GM12875 (cell line): ENCODE measurements at regions not wholly inside any gene's neighbourhood (a gene's known extent, or its start where the extent isn't known, plus 50 kb on each side); places are given as distances from the start of the nearest gene placed in this dataset.
"Not testable (repeated sequence)": the region's sequence is repeated elsewhere in the genome, so short reads cannot be mapped to it uniquely, and the experiment has no call there.

Experiments
- H3K4me3 ChIP-seq: one replicate; pipeline ENCODE4 v1.5.1; 2011; ENCODE audit warnings: low read depth, low read length, control low read depth
- TF ChIP-seq, protein P1 (sequence below): IDR thresholded peaks from 2 replicates; pipeline ENCODE4 v1.5.1; 2011; ENCODE audit warnings: low read depth, mild to moderate bottlenecking, control low read depth, inconsistent platforms, low read length, moderate library complexity, borderline replicate concordance; ENCODE audit not compliant: insufficient read depth

DNA sequence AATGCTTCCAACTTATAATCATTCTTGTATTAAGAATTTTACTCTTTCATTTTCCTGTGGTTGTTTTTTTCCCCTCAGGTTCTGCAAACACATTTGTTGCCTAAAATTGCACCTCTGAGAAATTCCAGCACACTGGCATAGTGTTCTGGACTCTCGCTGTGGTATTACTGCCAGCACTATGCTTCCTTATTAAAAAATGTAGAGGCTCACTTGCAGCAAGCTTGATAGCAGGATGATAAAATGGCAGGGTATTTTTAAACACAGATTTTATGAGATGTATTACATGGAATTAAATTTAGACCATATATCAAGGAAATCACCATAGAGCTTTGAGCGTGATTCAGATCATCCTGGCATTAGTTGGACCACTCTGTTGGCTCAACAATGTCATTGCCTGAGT is 416.7 kb upstream of the AKR1E2 start:
- no peak overlapping the region for H3K4me3 ChIP-seq
- TF ChIP-seq, protein P1, sequence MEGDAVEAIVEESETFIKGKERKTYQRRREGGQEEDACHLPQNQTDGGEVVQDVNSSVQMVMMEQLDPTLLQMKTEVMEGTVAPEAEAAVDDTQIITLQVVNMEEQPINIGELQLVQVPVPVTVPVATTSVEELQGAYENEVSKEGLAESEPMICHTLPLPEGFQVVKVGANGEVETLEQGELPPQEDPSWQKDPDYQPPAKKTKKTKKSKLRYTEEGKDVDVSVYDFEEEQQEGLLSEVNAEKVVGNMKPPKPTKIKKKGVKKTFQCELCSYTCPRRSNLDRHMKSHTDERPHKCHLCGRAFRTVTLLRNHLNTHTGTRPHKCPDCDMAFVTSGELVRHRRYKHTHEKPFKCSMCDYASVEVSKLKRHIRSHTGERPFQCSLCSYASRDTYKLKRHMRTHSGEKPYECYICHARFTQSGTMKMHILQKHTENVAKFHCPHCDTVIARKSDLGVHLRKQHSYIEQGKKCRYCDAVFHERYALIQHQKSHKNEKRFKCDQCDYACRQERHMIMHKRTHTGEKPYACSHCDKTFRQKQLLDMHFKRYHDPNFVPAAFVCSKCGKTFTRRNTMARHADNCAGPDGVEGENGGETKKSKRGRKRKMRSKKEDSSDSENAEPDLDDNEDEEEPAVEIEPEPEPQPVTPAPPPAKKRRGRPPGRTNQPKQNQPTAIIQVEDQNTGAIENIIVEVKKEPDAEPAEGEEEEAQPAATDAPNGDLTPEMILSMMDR = no peak

DNA sequence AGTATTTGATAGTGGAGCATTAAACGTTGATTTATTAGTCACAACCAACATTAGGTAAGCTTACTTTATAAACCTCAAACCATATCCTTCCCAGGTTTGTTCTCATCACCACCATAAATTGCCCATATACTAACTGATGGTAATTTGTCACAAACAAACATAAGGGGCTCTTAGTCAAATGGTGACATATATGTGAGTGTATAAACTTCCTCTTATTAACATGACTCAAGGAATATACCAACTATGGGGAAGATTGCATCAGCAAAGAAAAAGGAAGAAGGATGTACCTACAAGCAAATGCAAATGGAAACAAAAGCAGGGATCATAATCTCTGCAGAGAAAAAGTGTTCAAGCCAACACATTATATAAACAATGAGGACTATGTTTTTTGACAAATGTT is 418.2 kb upstream of the AKR1E2 start:
- H3K4me3 ChIP-seq = no peak overlapping the region
- TF ChIP-seq, protein P1 = no peak

DNA sequence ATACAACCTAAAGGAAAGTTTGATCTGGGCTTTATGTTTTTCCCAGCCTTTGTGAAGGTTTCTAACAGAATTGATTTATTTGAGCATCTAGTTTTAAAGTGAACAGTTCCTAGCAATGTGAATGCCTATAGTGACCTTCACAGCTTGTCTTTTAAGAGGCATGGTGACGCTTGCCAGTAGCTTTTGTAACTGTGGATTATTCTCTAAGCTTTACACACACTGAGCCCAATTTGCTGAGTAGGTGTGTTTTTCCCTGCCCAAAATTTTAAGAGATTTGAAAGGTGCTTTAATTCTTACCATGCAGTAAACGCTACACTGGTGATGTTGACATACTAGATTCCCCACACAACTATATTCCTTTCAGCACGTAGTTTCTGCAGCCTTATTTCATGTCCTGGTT is 420.2 kb upstream of the AKR1E2 start:
- TF ChIP-seq, protein P1 = no peak
- H3K4me3 ChIP-seq = no peak overlapping the region

DNA sequence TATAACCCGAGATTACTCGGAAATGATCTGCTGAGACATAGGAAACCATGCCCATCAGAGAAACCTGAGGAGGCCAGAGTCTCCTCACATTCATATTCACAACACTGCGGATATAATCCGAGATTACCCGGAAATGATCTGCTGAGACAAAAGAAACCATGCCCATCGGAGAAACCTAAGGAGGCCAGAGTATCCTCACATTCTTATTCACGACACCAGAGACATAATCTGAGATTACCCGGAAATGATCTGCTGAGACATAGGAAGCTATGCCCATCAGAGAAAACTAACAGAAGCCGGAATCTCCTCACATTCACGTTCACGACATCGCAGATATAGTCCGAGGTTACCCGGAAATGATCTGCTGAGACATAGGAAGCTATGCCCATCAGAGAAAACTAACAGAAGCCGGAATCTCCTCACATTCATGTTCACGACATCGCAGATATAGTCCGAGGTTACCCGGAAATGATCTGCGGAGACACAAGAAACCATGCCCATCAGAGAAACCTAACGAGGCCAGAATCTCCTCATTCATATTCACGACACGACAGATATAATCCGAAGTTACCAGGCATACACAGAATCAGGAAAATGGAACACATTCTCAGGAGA is 422.3 kb upstream of the AKR1E2 start:
- no peak overlapping the region for H3K4me3 ChIP-seq
- TF ChIP-seq, protein P1 = no peak

DNA sequence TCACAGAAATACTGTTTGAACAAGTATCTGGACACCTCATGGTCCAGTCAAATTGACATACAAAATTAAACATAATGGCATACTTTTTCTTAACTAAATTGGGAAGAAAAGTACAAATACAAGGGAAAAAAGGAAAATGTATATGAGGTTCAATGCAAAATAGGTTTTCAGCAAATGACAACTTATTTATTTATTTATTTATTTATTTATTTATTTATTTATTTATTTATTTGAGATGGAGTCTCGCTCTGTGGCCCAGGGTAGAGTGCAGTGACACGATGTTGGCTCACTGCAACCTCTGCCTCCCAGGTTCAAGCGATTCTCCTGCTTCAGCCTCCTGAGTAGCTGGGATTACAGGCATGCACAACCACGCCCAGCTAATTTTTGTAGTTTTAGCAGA is 424.9 kb upstream of the AKR1E2 start:
- H3K4me3 ChIP-seq = not testable (repeated sequence)

DNA sequence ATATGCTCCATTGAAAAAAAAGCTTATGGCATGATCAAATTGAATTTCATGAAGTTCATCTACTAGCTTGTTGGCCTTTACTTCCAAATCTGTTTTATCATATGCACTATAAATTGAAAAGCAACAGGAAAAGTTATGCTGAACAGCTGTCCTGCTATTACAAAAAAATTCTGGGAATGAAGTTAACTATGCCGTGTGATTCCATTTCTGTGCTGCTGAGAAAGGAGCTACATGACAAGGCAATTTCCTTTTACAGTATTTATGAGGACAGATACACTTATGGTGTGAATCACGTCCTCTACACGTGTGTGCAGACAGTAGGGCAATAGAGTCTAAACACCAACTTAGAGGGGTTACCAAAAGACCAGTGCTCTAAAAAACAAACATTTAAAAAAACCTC is 426.5 kb upstream of the AKR1E2 start:
- TF ChIP-seq, protein P1 = no peak
- H3K4me3 ChIP-seq = no peak overlapping the region

DNA sequence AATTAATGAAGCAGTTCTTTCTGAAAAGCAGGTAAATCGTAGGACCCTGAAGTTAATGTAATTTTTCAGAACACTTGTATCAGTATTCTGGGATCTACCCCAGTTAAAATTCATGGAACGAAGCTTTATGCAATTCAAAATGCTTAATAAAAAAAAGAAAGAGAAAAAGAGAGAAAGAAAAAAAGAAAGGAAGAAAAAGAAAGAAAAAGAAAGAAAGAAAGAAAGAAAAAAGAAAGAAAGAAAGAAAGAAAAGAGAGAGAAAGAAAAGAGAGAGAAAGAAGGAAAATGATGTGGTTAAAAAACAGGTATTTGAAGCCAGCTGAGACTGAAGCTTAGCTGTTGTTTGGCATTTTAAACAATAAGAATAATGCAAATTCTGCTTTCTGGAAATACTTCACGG is 427.4 kb upstream of the AKR1E2 start:
- TF ChIP-seq, protein P1 = no peak
- H3K4me3 ChIP-seq = no peak overlapping the region

DNA sequence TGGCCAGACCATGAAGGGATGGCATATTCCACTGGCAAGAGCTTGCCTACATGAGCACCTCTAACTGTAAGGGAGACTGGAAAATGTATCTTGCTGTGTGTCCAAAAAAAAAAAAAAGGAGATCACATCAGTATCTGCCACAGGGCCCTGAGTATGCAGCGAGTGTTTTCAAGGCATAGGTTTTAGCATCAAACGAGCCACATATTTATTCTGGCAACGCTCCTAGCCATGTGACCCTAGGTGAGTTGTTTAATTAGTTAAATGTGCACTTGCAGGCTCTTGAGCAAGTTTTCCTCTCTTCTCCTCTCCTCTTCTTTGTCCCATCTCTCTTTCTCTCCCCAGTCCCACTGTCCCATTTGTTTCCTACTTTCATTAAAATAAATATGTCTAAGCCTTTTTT is 428.7 kb upstream of the AKR1E2 start:
- TF ChIP-seq, protein P1 = no peak

More for the DNA sequence above, 428.7 kb upstream of the AKR1E2 start:
- H3K4me3 ChIP-seq = no peak overlapping the region
